Smooth muscle cell (in vitro differentiated cells): ENCODE measurements at regions not wholly inside any gene's neighbourhood (a gene's known extent, or its start where the extent isn't known, plus 50 kb on each side); places are given as distances from the start of the nearest gene placed in this dataset.
A peak's percentile ranks its signal among the peaks of the same experiment; 100 is the strongest.

Experiments
- DNase-seq: peaks from one replicate; lab custom pipeline; 2025; ENCODE audit not compliant: unreplicated experiment; lab: John Stamatoyannopoulos, UW
- H2AFZ ChIP-seq: fragments of 200-600 bp; sonication (generic); 2 replicates; pipeline ENCODE4 v1.6.0; 2016; ENCODE audit warnings: antibody characterized with exemption, low read depth, mild to moderate bottlenecking
- H3F3A ChIP-seq: fragments of 200-600 bp; sonication (generic); 2 replicates; pipeline ENCODE4 v1.6.0; 2017; ENCODE audit warnings: antibody characterized with exemption, low read depth
- H3K27ac ChIP-seq: fragments of 200-600 bp; sonication (generic); 2 replicates; pipeline ENCODE4 v1.5.1; 2016; ENCODE audit warnings: low read depth, mild to moderate bottlenecking
- H3K27me3 ChIP-seq: fragments of 200-600 bp; sonication (generic); 2 replicates; pipeline ENCODE4 v1.6.1; 2016; ENCODE audit warnings: low read depth, mild to moderate bottlenecking
- H3K36me3 ChIP-seq: fragments of 200-600 bp; sonication (generic); 2 replicates; pipeline ENCODE4 v1.5.1; 2016; ENCODE audit warnings: low read depth
- H3K4me1 ChIP-seq: fragments of 200-600 bp; sonication (generic); 2 replicates; pipeline ENCODE4 v1.5.1; 2016; ENCODE audit warnings: low read depth
- H3K4me2 ChIP-seq: fragments of 200-600 bp; sonication (generic); 2 replicates; pipeline ENCODE4 v1.6.0; 2016; ENCODE audit warnings: mild to moderate bottlenecking
- H3K4me3 ChIP-seq: fragments of 200-600 bp; sonication (generic); 2 replicates; pipeline ENCODE4 v1.5.1; 2016; ENCODE audit warnings: mild to moderate bottlenecking
- H3K79me2 ChIP-seq: fragments of 200-600 bp; sonication (generic); 2 replicates; pipeline ENCODE4 v1.6.0; 2016; ENCODE audit warnings: low read depth, mild to moderate bottlenecking
- H3K9ac ChIP-seq: fragments of 200-600 bp; sonication (generic); 2 replicates; pipeline ENCODE4 v1.6.0; 2016; ENCODE audit warnings: low read depth
- H3K9me3 ChIP-seq: fragments of 200-600 bp; sonication (generic); replicated peaks from 2 replicates; pipeline ENCODE4 v1.5.1; 2016; ENCODE audit warnings: low read depth
- H4K20me1 ChIP-seq: fragments of 200-600 bp; sonication (generic); 2 replicates; pipeline ENCODE4 v1.6.0; 2016; ENCODE audit warnings: low read depth
- CTCF ChIP-seq: fragments of 200-600 bp; sonication (generic); IDR thresholded peaks from 2 replicates; pipeline ENCODE4 v1.5.1; 2017; ENCODE audit warnings: borderline replicate concordance, mild to moderate bottlenecking, antibody characterized with exemption; ENCODE audit not compliant: insufficient read depth, poor library complexity, severe bottlenecking
- WGBS: methylation state at CpG from one replicate; pipeline ENCODE4 v1.1.7; 2016; ENCODE audit warnings: low lambda C conversion rate; 5-methylcytosine and 5-hydroxymethylcytosine counted together

GRCh38 chr5:101404531-101404930 lies 501.4 kb upstream of the ST8SIA4 start:
- H3K9ac ChIP-seq = no peak overlapping the region
- no peaks in the 10 kb centered on the region for H3K27me3 ChIP-seq
- H3K27ac ChIP-seq = no peak overlapping the region
- no peaks in the 10 kb centered on the region for H3F3A ChIP-seq
- no peak overlapping the region for H3K4me2 ChIP-seq
- no peaks in the 10 kb centered on the region for H3K9me3 ChIP-seq
- H3K36me3 ChIP-seq = no peaks in the 10 kb centered on the region
- no peak overlapping the region for H2AFZ ChIP-seq
- H3K4me1 ChIP-seq = no peaks in the 10 kb centered on the region
- 69% methylated on average over 1 of the region's 1 CpG for WGBS
- H4K20me1 ChIP-seq = no peaks in the 10 kb centered on the region
- TF ChIP-seq CTCF = no peak
- no peak overlapping the region for H3K4me3 ChIP-seq
- no peaks in the 10 kb centered on the region for H3K79me2 ChIP-seq
- no peak for DNase-seq

- Histone ChIP-seq H3K9ac (no peak overlapping the region), H3K27me3 (no peaks in the 10 kb centered on the region), H3K27ac (no peak overlapping the region), H3K4me1 (no peaks in the 10 kb centered on the region), H3K4me3 (no peak overlapping the region), H3F3A (no peaks in the 10 kb centered on the region), H3K9me3 (no peaks in the 10 kb centered on the region), H4K20me1 (no peaks in the 10 kb centered on the region), H3K79me2 (no peaks in the 10 kb centered on the region), H3K4me2 (no peak overlapping the region), H2AFZ (no peak overlapping the region), H3K36me3 (no peaks in the 10 kb centered on the region)
- no peak for TF ChIP-seq CTCF
- no peak for DNase-seq
- 90% methylated on average over 5 of the region's 5 CpGs for WGBS
Measured at GRCh38 chr5:101393795-101394450, 490.8 kb upstream of the ST8SIA4 start.

- H3K9me3 ChIP-seq = no peaks in the 10 kb centered on the region
- no peak overlapping the region for H3K4me3 ChIP-seq
- H3K79me2 ChIP-seq = no peaks in the 10 kb centered on the region
- no peaks in the 10 kb centered on the region for H4K20me1 ChIP-seq
- H3K4me1 ChIP-seq = no peaks in the 10 kb centered on the region
- TF ChIP-seq CTCF = peak; percentile 55
- no peaks in the 10 kb centered on the region for H3K27me3 ChIP-seq
- WGBS = 20% methylated on average over 4 of the region's 4 CpGs
- H3K36me3 ChIP-seq = no peaks in the 10 kb centered on the region
- no peak overlapping the region for H3K27ac ChIP-seq
- H3K9ac ChIP-seq = no peak overlapping the region
- DNase-seq = no peak
- H3F3A ChIP-seq = no peaks in the 10 kb centered on the region
- no peak overlapping the region for H2AFZ ChIP-seq
- no peak overlapping the region for H3K4me2 ChIP-seq
Measured at GRCh38 chr5:101390151-101390908, 487.2 kb upstream of the ST8SIA4 start.
